Panc1 (cell line): ENCODE measurements at regions not wholly inside any gene's neighbourhood (a gene's known extent, or its start where the extent isn't known, plus 50 kb on each side); places are given as distances from the start of the nearest gene placed in this dataset.

Source experiments
- ATAC-seq: fragments of 200-7000 bp; cut with Tn5 transposase; 2 replicates; pipeline ENCODE4 v1.9.1; 2020; ENCODE audit warnings: mild to moderate bottlenecking, moderate library complexity
- BruUV-seq: library from RNA; stranded (reverse); fragments of 400-500 nt; replicated peaks from 2 replicates; lab custom pipeline; 2021; lab: Mats Ljungman, UMichigan
- CTCF ChIA-PET: fragments of 300-600 bp; sonication (Branson Sonifier 250); formaldehyde crosslinking; loops from one replicate; lab custom pipeline; 2022; ENCODE audit warnings: antibody characterized with exemption; lab: Charles Lee
- POLR2A ChIA-PET: fragments of 300-600 bp; sonication (Branson Sonifier 250); formaldehyde crosslinking; loops from one replicate; lab custom pipeline; 2022; ENCODE audit warnings: antibody characterized with exemption; lab: Charles Lee
- DNase-seq: peaks from one replicate; pipeline ENCODE4 v3.0.0-alpha.2; 2010; ENCODE audit warnings: low read depth, low spot score
- H3K27ac ChIP-seq: 2 replicates; pipeline ENCODE4 v1.5.1; 2011; ENCODE audit warnings: mild to moderate bottlenecking, low read length, inconsistent platforms
- H3K27me3 ChIP-seq: fragments of 200-500 bp; sonication (Bioruptor generic); 2 replicates; pipeline ENCODE4 v1.6.0; 2014; ENCODE audit warnings: low read length, inconsistent platforms; ENCODE audit not compliant: control insufficient read depth, insufficient read depth
- H3K36me3 ChIP-seq: fragments of 200-500 bp; sonication (Bioruptor generic); 2 replicates; pipeline ENCODE4 v1.5.1; 2014; ENCODE audit warnings: inconsistent platforms, mild to moderate bottlenecking, low read length, moderate library complexity; ENCODE audit not compliant: control insufficient read depth, insufficient read depth
- H3K4me1 ChIP-seq: 2 replicates; pipeline ENCODE4 v1.5.1; 2011; ENCODE audit warnings: inconsistent platforms, mild to moderate bottlenecking, low read length, moderate library complexity; ENCODE audit not compliant: control insufficient read depth, insufficient read depth
- H3K4me3 ChIP-seq, 2 experiments: 2 replicates each; pipeline ENCODE4 v1.5.1; 2011 to 2012; ENCODE audit warnings: low read depth in 2 of 2, low read length in 2 of 2, mild to moderate bottlenecking in 2 of 2, inconsistent platforms in 1 of 2, moderate library complexity in 1 of 2
- H3K9me3 ChIP-seq: fragments of 200-500 bp; sonication (Bioruptor generic); 2 replicates; pipeline ENCODE4 v1.5.1; 2014; ENCODE audit warnings: low read depth, mild to moderate bottlenecking, inconsistent platforms, low read length, moderate library complexity; ENCODE audit not compliant: control insufficient read depth, insufficient read depth
- POLR2AphosphoS5 ChIP-seq: IDR thresholded peaks from 2 replicates; pipeline ENCODE4 v1.6.1; 2012; ENCODE audit warnings: mild to moderate bottlenecking, low read depth, low read length, moderate library complexity
- SIN3A ChIP-seq: IDR thresholded peaks from 2 replicates; pipeline ENCODE4 v1.6.1; 2012; ENCODE audit warnings: low read depth, mild to moderate bottlenecking, low read length, moderate library complexity, borderline replicate concordance; ENCODE audit not compliant: insufficient read depth
- TCF7L2 ChIP-seq: IDR thresholded peaks from 2 replicates; pipeline ENCODE4 v1.6.1; 2011; ENCODE audit warnings: mild to moderate bottlenecking, low read depth, low read length, inconsistent platforms
- in situ Hi-C: cut with HindIII; loops from 2 replicates; pipeline ENCODE4 v1.10.0; 2016; ENCODE audit warnings: low sequenced_read_pairs, low pct_unique_long_range_greater_than_20kb
- intact Hi-C: fragments of 100-400 bp; cut with micrococcal nuclease; formaldehyde crosslinking; loops from one replicate; pipeline ENCODE4 v1.10.0; 2022; ENCODE audit not compliant: unreplicated experiment
- TF ChIP-seq, protein P1 (sequence below): fragments of 450-650 bp; IDR thresholded peaks from 2 replicates; pipeline ENCODE4 v1.5.1; 2017; ENCODE audit warnings: mild to moderate bottlenecking
- TF ChIP-seq, protein P2 (sequence below), 2 experiments: IDR thresholded peaks; 2 replicates each; pipeline ENCODE4 v1.6.1; 2011 to 2012; ENCODE audit warnings: low read depth in 2 of 2, control low read depth in 1 of 2, low read length in 1 of 2, mild to moderate bottlenecking in 1 of 2, moderate library complexity in 1 of 2; ENCODE audit not compliant: insufficient read depth in 1 of 2

DNA sequence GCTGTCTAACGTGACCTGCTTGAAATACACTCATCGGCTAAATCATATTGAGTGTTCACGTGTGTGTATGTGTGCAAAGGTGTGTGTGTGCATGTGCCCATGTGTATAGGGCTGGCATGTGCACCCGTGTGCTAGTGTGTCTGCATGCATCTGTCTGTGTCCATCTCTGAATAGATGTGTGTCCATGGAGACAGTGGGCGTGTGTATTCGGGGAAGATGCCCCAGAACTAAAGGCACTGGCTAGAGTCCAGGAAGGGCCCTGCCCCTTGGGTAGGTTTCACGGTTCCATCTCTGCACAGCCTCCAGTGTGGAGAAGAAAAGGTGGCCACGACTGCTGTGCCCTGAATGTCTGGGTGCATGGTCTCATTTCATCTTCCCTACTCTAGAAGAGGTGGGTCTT lies 220.3 kb downstream of the MN1 start:
- TF ChIP-seq SIN3A (no peak), TCF7L2 (no peak), POLR2AphosphoS5 (no peak)
- TF ChIP-seq, protein P1, sequence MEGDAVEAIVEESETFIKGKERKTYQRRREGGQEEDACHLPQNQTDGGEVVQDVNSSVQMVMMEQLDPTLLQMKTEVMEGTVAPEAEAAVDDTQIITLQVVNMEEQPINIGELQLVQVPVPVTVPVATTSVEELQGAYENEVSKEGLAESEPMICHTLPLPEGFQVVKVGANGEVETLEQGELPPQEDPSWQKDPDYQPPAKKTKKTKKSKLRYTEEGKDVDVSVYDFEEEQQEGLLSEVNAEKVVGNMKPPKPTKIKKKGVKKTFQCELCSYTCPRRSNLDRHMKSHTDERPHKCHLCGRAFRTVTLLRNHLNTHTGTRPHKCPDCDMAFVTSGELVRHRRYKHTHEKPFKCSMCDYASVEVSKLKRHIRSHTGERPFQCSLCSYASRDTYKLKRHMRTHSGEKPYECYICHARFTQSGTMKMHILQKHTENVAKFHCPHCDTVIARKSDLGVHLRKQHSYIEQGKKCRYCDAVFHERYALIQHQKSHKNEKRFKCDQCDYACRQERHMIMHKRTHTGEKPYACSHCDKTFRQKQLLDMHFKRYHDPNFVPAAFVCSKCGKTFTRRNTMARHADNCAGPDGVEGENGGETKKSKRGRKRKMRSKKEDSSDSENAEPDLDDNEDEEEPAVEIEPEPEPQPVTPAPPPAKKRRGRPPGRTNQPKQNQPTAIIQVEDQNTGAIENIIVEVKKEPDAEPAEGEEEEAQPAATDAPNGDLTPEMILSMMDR: no peak
- TF ChIP-seq, protein P2, sequence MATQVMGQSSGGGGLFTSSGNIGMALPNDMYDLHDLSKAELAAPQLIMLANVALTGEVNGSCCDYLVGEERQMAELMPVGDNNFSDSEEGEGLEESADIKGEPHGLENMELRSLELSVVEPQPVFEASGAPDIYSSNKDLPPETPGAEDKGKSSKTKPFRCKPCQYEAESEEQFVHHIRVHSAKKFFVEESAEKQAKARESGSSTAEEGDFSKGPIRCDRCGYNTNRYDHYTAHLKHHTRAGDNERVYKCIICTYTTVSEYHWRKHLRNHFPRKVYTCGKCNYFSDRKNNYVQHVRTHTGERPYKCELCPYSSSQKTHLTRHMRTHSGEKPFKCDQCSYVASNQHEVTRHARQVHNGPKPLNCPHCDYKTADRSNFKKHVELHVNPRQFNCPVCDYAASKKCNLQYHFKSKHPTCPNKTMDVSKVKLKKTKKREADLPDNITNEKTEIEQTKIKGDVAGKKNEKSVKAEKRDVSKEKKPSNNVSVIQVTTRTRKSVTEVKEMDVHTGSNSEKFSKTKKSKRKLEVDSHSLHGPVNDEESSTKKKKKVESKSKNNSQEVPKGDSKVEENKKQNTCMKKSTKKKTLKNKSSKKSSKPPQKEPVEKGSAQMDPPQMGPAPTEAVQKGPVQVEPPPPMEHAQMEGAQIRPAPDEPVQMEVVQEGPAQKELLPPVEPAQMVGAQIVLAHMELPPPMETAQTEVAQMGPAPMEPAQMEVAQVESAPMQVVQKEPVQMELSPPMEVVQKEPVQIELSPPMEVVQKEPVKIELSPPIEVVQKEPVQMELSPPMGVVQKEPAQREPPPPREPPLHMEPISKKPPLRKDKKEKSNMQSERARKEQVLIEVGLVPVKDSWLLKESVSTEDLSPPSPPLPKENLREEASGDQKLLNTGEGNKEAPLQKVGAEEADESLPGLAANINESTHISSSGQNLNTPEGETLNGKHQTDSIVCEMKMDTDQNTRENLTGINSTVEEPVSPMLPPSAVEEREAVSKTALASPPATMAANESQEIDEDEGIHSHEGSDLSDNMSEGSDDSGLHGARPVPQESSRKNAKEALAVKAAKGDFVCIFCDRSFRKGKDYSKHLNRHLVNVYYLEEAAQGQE (IDR thresholded peaks at IDR 0.05; ENCODE audit: insufficient read depth in 1 of 2, low read depth in 2 of 2, low read length in 1 of 2): no peak
- Histone ChIP-seq H3K4me1 (no peaks in the 10 kb centered on the region), H3K9me3 (no peaks in the 10 kb centered on the region), H3K27me3 (no peaks in the 10 kb centered on the region), H3K36me3 (no peaks in the 10 kb centered on the region), H3K27ac (no peak overlapping the region), H3K4me3 (no peak overlapping the region)
- intact Hi-C loops: no loop called here
- POLR2A ChIA-PET: no interaction called here
- in situ Hi-C loops: no loop called here
- no TSS peak for BruUV-seq
- CTCF ChIA-PET: interaction anchor here (0.5 kb wide), 1 partner anchor 674 kb away, joined by 3 read pairs; no protein-coding TSS in a partner anchor
- DNase-seq (no peak), ATAC-seq (no peak)

DNA sequence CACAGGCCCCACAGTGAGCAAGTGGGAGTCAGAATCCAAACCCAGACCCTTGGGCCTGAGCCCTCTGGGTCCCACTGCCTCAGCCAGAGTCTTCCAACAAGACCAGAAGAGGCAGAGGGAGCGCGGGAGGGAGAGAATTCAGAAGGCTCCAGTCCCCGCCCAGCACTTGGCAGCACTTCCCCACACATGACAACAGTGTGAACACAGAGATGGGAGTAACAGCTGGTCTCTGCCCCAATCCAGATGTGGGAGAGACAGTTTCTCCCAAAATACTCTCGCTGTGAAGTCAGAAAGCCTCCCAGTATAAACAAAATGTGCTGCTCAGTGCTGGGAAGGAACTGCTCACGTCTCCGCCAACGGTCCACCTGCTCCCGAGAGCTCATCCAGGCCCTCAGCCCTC lies 219.9 kb downstream of the MN1 start:
- TF ChIP-seq SIN3A (no peak), POLR2AphosphoS5 (no peak), TCF7L2 (no peak)
- TF ChIP-seq, protein P2 (IDR thresholded peaks at IDR 0.05; ENCODE audit: insufficient read depth in 1 of 2, low read depth in 2 of 2, low read length in 1 of 2): no peak
- TF ChIP-seq, protein P1: no peak
- CTCF ChIA-PET: interaction anchor here (0.5 kb wide), 1 partner anchor 674 kb away, joined by 3 read pairs; no protein-coding TSS in a partner anchor
- Histone ChIP-seq H3K36me3 (no peaks in the 10 kb centered on the region), H3K9me3 (no peaks in the 10 kb centered on the region), H3K27me3 (no peaks in the 10 kb centered on the region; the same call in 1 of the 2 replicates), H3K4me1 (no peaks in the 10 kb centered on the region), H3K4me3 (no peak overlapping the region), H3K27ac (no peak overlapping the region)
- POLR2A ChIA-PET: no interaction called here
- intact Hi-C loops: no loop called here
- DNase-seq (no peak), ATAC-seq (no peak)
- no TSS peak for BruUV-seq
- in situ Hi-C loops: no loop called here
